HEK293 (cell line): ENCODE measurements at regions not wholly inside any gene's neighbourhood (a gene's known extent, or its start where the extent isn't known, plus 50 kb on each side); places are given as distances from the start of the nearest gene placed in this dataset.

Source experiments
- CTCF ChIA-PET: fragments of 350-600 bp; formaldehyde crosslinking; extraction: SDS; loops from one replicate; lab custom pipeline; 2021; ENCODE audit warnings: antibody characterized with exemption; lab: Yijun Ruan, JAX
- POLR2A ChIA-PET: fragments of 300-600 bp; formaldehyde crosslinking; extraction: SDS; loops from one replicate; lab custom pipeline; 2020; ENCODE audit warnings: antibody characterized with exemption, inconsistent platforms; lab: Yijun Ruan, JAX
- H3K27ac ChIP-seq: fragments of 200-500 bp; sonication (Bioruptor generic); 2 replicates; pipeline ENCODE4 v1.5.1; 2014; ENCODE audit warnings: low read depth, low read length, control low read depth, inconsistent platforms; ENCODE audit errors: extremely low read depth
- H3K36me3 ChIP-seq, 2 experiments: fragments of 200-500 bp in 1 of 2; sonication (Bioruptor generic) in 1 of 2; 1 replicate in 1 of 2; 2 replicates in 1 of 2; pipeline ENCODE4 v1.5.1; 2014 to 2017; ENCODE audit warnings: inconsistent platforms in 2 of 2, low read length in 2 of 2; ENCODE audit not compliant: control insufficient read depth in 2 of 2, insufficient read depth in 1 of 2
- H3K4me1 ChIP-seq: fragments of 200-500 bp; sonication (Bioruptor generic); 2 replicates; pipeline ENCODE4 v1.5.1; 2014; ENCODE audit warnings: mild to moderate bottlenecking, low read length, inconsistent platforms; ENCODE audit not compliant: control insufficient read depth, insufficient read depth
- H3K4me3 ChIP-seq: 2 replicates; pipeline ENCODE4 v1.5.1; 2011; ENCODE audit warnings: low read depth, mild to moderate bottlenecking, control low read depth, low read length, moderate library complexity
- H3K9me3 ChIP-seq: fragments of 200-500 bp; sonication (Bioruptor generic); 2 replicates; pipeline ENCODE4 v1.5.1; 2014; ENCODE audit warnings: low read depth, low read length, inconsistent platforms; ENCODE audit not compliant: control insufficient read depth, insufficient read depth
- ATF2 ChIP-seq: fragments of 450-650 bp; formaldehyde crosslinking; IDR thresholded peaks from 2 replicates; pipeline ENCODE4 v1.5.1; 2016; ENCODE audit warnings: missing biosample characterization, missing genetic modification characterization, low read depth
- BCL11B ChIP-seq: fragments of 450-650 bp; formaldehyde crosslinking; IDR thresholded peaks from 2 replicates; pipeline ENCODE4 v1.5.1; 2016; ENCODE audit warnings: low read depth, missing biosample characterization, missing genetic modification characterization
- HOXD13 ChIP-seq: sonication (generic); formaldehyde crosslinking; IDR thresholded peaks from 2 replicates; pipeline ENCODE4 v1.8.0; 2022; ENCODE audit warnings: missing genetic modification reagents, borderline replicate concordance
- KLF10 ChIP-seq: fragments of 450-650 bp; IDR thresholded peaks from 2 replicates; pipeline ENCODE4 v1.5.1; 2018; ENCODE audit warnings: missing biosample characterization, mild to moderate bottlenecking, missing genetic modification characterization
- OVOL3 ChIP-seq: fragments of 450-650 bp; formaldehyde crosslinking; IDR thresholded peaks from 2 replicates; pipeline ENCODE4 v1.5.1; 2016; ENCODE audit warnings: missing biosample characterization, missing genetic modification characterization
- PRDM1 ChIP-seq: fragments of 450-650 bp; formaldehyde crosslinking; IDR thresholded peaks from 2 replicates; pipeline ENCODE4; 2016; ENCODE audit warnings: missing biosample characterization, missing genetic modification characterization
- SP2 ChIP-seq: fragments of 450-650 bp; formaldehyde crosslinking; IDR thresholded peaks from 2 replicates; pipeline ENCODE4 v1.5.1; 2016; ENCODE audit warnings: missing biosample characterization, missing genetic modification characterization
- ZBTB10 ChIP-seq: fragments of 450-650 bp; formaldehyde crosslinking; IDR thresholded peaks from 2 replicates; pipeline ENCODE4 v1.5.1; 2016; ENCODE audit warnings: missing biosample characterization, missing genetic modification characterization
- ZBTB7A ChIP-seq: fragments of 450-650 bp; formaldehyde crosslinking; IDR thresholded peaks from 2 replicates; pipeline ENCODE4 v1.5.1; 2016; ENCODE audit warnings: low read depth, missing biosample characterization, missing genetic modification characterization
- ZFP37 ChIP-seq: fragments of 450-650 bp; formaldehyde crosslinking; IDR thresholded peaks from 2 replicates; pipeline ENCODE4 v1.5.1; 2016; ENCODE audit warnings: missing biosample characterization, missing genetic modification characterization
- ZNF10 ChIP-seq: fragments of 450-650 bp; formaldehyde crosslinking; IDR thresholded peaks from 2 replicates; pipeline ENCODE4 v1.5.1; 2017; ENCODE audit warnings: missing biosample characterization, missing genetic modification characterization
- ZNF155 ChIP-seq: fragments of 450-650 bp; formaldehyde crosslinking; IDR thresholded peaks from 2 replicates; pipeline ENCODE4 v1.5.1; 2016; ENCODE audit warnings: missing biosample characterization, missing genetic modification characterization
- ZNF221 ChIP-seq: fragments of 450-650 bp; formaldehyde crosslinking; IDR thresholded peaks from 2 replicates; pipeline ENCODE4 v1.5.1; 2017; ENCODE audit warnings: missing biosample characterization, missing genetic modification characterization, borderline replicate concordance
- ZNF302 ChIP-seq: fragments of 450-650 bp; formaldehyde crosslinking; IDR thresholded peaks from 2 replicates; pipeline ENCODE4 v1.5.1; 2016; ENCODE audit warnings: missing biosample characterization, missing genetic modification characterization, low read depth
- ZNF311 ChIP-seq: fragments of 450-650 bp; formaldehyde crosslinking; IDR thresholded peaks from 2 replicates; pipeline ENCODE4 v1.5.1; 2017; ENCODE audit warnings: missing biosample characterization, missing genetic modification characterization, borderline replicate concordance
- ZNF610 ChIP-seq: fragments of 450-650 bp; formaldehyde crosslinking; IDR thresholded peaks from 2 replicates; pipeline ENCODE4 v1.5.1; 2016; ENCODE audit warnings: missing biosample characterization, missing genetic modification characterization, borderline replicate concordance
- ZNF670 ChIP-seq: fragments of 450-650 bp; formaldehyde crosslinking; IDR thresholded peaks from 2 replicates; pipeline ENCODE4 v1.5.1; 2016; ENCODE audit warnings: missing biosample characterization, missing genetic modification characterization, low read depth
- TF ChIP-seq, protein P1 (sequence below): fragments of 450-650 bp; formaldehyde crosslinking; IDR thresholded peaks from 2 replicates; pipeline ENCODE4 v1.5.1; 2016; ENCODE audit warnings: missing biosample characterization, missing genetic modification characterization
- TF ChIP-seq, protein P2 (sequence below): fragments of 450-650 bp; formaldehyde crosslinking; IDR thresholded peaks from 2 replicates; pipeline ENCODE4 v1.5.1; 2016; ENCODE audit warnings: missing biosample characterization, missing genetic modification characterization

DNA sequence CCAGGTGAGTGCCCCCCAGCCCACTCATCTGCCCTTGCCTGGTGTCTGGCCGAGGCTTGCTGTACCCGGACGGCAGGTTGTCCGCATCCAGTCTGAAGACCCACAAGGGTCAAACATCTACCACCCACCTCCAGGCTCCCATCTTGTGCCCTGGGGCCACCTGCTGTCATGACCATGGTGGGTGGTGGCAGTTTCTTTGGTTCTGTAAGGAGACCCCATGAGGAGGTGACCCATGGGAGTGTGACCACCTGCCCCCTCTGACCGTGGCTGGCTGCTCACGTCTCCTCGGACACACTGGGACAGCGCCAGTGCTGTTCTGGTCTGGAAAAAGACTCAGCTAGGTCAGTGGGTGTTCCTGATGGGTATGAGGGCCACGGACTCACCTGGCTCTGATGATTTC is 93.9 kb downstream of the TEX29 start:
- TF ChIP-seq SP2 (tag by site-specific recombination) (no peak), BCL11B (tag by site-specific recombination) (no peak), ZNF221 (tag by site-specific recombination) (no peak), ZBTB10 (tag by site-specific recombination) (no peak)
- TF ChIP-seq, protein P1, sequence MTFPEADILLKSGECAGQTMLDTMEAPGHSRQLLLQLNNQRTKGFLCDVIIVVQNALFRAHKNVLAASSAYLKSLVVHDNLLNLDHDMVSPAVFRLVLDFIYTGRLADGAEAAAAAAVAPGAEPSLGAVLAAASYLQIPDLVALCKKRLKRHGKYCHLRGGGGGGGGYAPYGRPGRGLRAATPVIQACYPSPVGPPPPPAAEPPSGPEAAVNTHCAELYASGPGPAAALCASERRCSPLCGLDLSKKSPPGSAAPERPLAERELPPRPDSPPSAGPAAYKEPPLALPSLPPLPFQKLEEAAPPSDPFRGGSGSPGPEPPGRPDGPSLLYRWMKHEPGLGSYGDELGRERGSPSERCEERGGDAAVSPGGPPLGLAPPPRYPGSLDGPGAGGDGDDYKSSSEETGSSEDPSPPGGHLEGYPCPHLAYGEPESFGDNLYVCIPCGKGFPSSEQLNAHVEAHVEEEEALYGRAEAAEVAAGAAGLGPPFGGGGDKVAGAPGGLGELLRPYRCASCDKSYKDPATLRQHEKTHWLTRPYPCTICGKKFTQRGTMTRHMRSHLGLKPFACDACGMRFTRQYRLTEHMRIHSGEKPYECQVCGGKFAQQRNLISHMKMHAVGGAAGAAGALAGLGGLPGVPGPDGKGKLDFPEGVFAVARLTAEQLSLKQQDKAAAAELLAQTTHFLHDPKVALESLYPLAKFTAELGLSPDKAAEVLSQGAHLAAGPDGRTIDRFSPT (tag by site-specific recombination): no peak
- ChIA-PET POLR2A (no interaction called here), CTCF (interaction anchor here (0.7 kb wide), 1 partner anchor 91 kb away, joined by 4 read pairs; no protein-coding TSS in a partner anchor)
- Histone ChIP-seq H3K27ac (no peak overlapping the region), H3K4me1 (no peaks in the 10 kb centered on the region), H3K9me3 (no peaks in the 10 kb centered on the region), H3K4me3 (no peak overlapping the region), H3K36me3 (no peaks in the 10 kb centered on the region)

- ChIA-PET POLR2A (no interaction called here), CTCF (no interaction called here)
- no peaks in the 10 kb centered on the region for H3K36me3 ChIP-seq
- H3K27ac ChIP-seq: no peak overlapping the region
- H3K9me3 ChIP-seq: no peaks in the 10 kb centered on the region
- TF ChIP-seq ZNF311 (tag by site-specific recombination): no peak
- no peaks in the 10 kb centered on the region for H3K4me1 ChIP-seq
- no peak overlapping the region for H3K4me3 ChIP-seq
Measured at GRCh38 chr13:111415246-111415645, 94.8 kb downstream of the TEX29 start.

DNA sequence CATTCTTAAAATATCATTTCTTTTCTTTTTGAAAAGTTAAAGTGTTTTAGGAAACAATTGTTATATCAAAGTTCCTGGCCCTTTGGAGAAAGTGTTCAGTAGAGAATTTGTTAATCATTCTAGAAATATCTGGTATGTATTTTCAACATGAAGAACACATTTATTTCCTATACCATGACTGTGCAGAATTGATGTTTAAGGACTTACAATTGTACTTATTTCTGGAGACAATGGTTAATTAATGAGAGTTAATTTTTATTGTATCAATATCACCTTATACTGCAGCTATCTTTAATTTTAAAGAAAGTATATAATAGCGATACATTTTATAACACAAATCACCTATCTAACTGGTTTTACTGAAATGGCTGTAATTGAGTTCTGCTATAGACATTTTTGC is 95.3 kb downstream of the TEX29 start:
- H3K36me3 ChIP-seq: no peaks in the 10 kb centered on the region
- CTCF ChIA-PET: no interaction called here
- no peak overlapping the region for H3K4me3 ChIP-seq
- no peaks in the 10 kb centered on the region for H3K4me1 ChIP-seq
- H3K9me3 ChIP-seq: no peaks in the 10 kb centered on the region
- TF ChIP-seq ZNF302 (tag by site-specific recombination): no peak
- no peak for TF ChIP-seq ATF2 (tag by site-specific recombination)
- TF ChIP-seq HOXD13 (CRISPR knock-in tag): no peak
- no peak for TF ChIP-seq ZNF10
- TF ChIP-seq KLF10: no peak
- no peak for TF ChIP-seq ZBTB7A
- TF ChIP-seq OVOL3: no peak
- no peak for TF ChIP-seq ZNF670 (tag by site-specific recombination)
- no peak for TF ChIP-seq ZNF155 (tag by site-specific recombination)
- TF ChIP-seq, protein P2, sequence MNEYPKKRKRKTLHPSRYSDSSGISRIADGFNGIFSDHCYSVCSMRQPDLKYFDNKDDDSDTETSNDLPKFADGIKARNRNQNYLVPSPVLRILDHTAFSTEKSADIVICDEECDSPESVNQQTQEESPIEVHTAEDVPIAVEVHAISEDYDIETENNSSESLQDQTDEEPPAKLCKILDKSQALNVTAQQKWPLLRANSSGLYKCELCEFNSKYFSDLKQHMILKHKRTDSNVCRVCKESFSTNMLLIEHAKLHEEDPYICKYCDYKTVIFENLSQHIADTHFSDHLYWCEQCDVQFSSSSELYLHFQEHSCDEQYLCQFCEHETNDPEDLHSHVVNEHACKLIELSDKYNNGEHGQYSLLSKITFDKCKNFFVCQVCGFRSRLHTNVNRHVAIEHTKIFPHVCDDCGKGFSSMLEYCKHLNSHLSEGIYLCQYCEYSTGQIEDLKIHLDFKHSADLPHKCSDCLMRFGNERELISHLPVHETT (tag by site-specific recombination): no peak
- TF ChIP-seq PRDM1 (tag by site-specific recombination): no peak
- no peak for TF ChIP-seq ZNF610
- TF ChIP-seq ZFP37 (tag by site-specific recombination): no peak
- TF ChIP-seq, all 188 proteins: peak for 0
- POLR2A ChIA-PET: no interaction called here
- no peak overlapping the region for H3K27ac ChIP-seq
